ENCODE measurements at regions not wholly inside any gene's neighbourhood (a gene's known extent, or its start where the extent isn't known, plus 50 kb on each side); places are given as distances from the start of the nearest gene placed in this dataset.

GRCh38 chr12:92987362-92987761, 58.3 kb upstream of the EEA1 start:
- Histone ChIP-seq H3K27me3 (replicated peaks in 1 of 7) (no peaks in the 10 kb centered on the region), H3K4me3 (peak overlapping the region in 1 of 8 donors; percentile 19)
- 2 to 10% (median 8%) methylated on average over 3 of the region's 3 CpGs for WGBS, 5 donors

GRCh38 chr12:92987846-92988621, 58.9 kb upstream of the EEA1 start:
- Histone ChIP-seq H3K4me1 (peaks cover 5 to 22% (median 18%) of the 10 kb centered on the region in 6 donors), H3K27ac (peak overlapping the region; percentile 23 to 85 (median 75)), H3K9me3 (peaks cover 0 to 12% (median 6%) of the 10 kb centered on the region in 8 donors), H3K27me3 (replicated peaks in 1 of 7) (no peaks in the 10 kb centered on the region), H3K36me3 (no peaks in the 10 kb centered on the region), H3K4me3 (peak overlapping the region in 1 of 8 donors; percentile 19)
- intact Hi-C loops (cut with DNase I; ENCODE audit: low total_unique reads) = loop anchor here (10.0 kb wide), 1 partner anchor 1117 kb away; no protein-coding TSS in a partner anchor
- DNase-seq = no peak
- WGBS, 5 donors = 10 to 20% (median 17%) methylated on average over 4 of the region's 4 CpGs
- TF ChIP-seq CTCF (IDR thresholded peaks at IDR 0.05 in 8 of 11, conservative IDR thresholded peaks at IDR 0.05 in 3 of 11) = no peak
- TF ChIP-seq POLR2AphosphoS5 (IDR thresholded peaks at IDR 0.05) = peak in 2 of 3 donors; percentile 52 to 54

More at GRCh38 chr12:92987362-92987761, 58.3 kb upstream of the EEA1 start:
- H3K36me3 ChIP-seq = no peaks in the 10 kb centered on the region
- no peak for DNase-seq
- H3K9me3 ChIP-seq = peaks cover 0 to 18% (median 8%) of the 10 kb centered on the region in 8 donors
- intact Hi-C loops (cut with DNase I; ENCODE audit: low total_unique reads) = loop anchor here (10.0 kb wide), 1 partner anchor 1117 kb away; no protein-coding TSS in a partner anchor
- TF ChIP-seq POLR2AphosphoS5 (IDR thresholded peaks at IDR 0.05) = no peak
- TF ChIP-seq POLR2A (IDR thresholded peaks at IDR 0.05) = no peak
- peak; percentile 14 to 79 (median 64) for TF ChIP-seq CTCF (IDR thresholded peaks at IDR 0.05 in 8 of 11, conservative IDR thresholded peaks at IDR 0.05 in 3 of 11)
- H3K27ac ChIP-seq = peak overlapping the region; percentile 23 to 85 (median 75)
- H3K4me1 ChIP-seq = peaks cover 5 to 22% (median 18%) of the 10 kb centered on the region in 6 donors

DNA sequence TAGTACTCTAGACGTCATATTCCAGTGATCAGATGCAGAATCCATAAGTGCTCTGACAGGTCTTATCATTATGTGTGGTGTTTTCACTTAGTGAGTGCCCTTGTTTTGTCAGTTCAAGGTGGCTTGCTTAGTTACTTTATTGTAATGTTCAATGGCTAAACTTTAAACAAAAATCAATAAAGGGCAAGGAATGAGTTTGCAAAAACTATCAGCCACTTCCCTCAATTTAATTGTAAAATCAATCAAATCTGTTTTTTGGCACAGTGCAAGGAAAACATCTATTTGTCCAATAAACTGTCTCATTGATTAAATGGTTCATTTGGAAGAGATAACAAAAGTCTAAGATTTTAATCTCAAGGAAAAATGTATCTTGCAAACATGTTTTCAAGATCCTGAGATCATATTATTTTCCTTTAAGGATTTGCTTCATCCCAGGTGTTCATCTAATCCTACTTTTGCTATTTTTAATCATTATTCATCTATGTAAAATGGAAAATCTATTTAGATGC, 59.6 kb upstream of the EEA1 start:
- no peaks in the 10 kb centered on the region for H3K36me3 ChIP-seq
- peak overlapping the region in 4 of 8 donors; percentile 78 to 85 (median 83) for H3K27ac ChIP-seq
- intact Hi-C loops (cut with DNase I; ENCODE audit: low total_unique reads) = loop anchor here (10.0 kb wide), 1 partner anchor 1116 kb away; no protein-coding TSS in a partner anchor
- DNase-seq = no peak
- no peak overlapping the region for H3K4me3 ChIP-seq
- peaks cover 0 to 7% (median 2%) of the 10 kb centered on the region in 8 donors for H3K9me3 ChIP-seq
- H3K27me3 ChIP-seq (replicated peaks in 1 of 7) = no peaks in the 10 kb centered on the region
- WGBS, 5 donors = 32 to 70% (median 47%) methylated on average over 1 of the region's 1 CpG
- TF ChIP-seq CTCF (IDR thresholded peaks at IDR 0.05 in 8 of 11, conservative IDR thresholded peaks at IDR 0.05 in 3 of 11) = no peak
- no peak for TF ChIP-seq POLR2A (IDR thresholded peaks at IDR 0.05)
- TF ChIP-seq POLR2AphosphoS5 (IDR thresholded peaks at IDR 0.05) = no peak
- peaks cover 5 to 22% (median 18%) of the 10 kb centered on the region in 6 donors for H3K4me1 ChIP-seq

All from spleen (tissue), 11 donors.